GM19193 (cell line): ENCODE measurements at regions not wholly inside any gene's neighbourhood (a gene's known extent, or its start where the extent isn't known, plus 50 kb on each side); places are given as distances from the start of the nearest gene placed in this dataset.

Source experiments
- POLR2A ChIP-seq: IDR thresholded peaks from 4 replicates; pipeline ENCODE4 v1.6.1; 2011; ENCODE audit not compliant: insufficient read depth, insufficient read length; ENCODE audit errors: extremely low read depth

DNA sequence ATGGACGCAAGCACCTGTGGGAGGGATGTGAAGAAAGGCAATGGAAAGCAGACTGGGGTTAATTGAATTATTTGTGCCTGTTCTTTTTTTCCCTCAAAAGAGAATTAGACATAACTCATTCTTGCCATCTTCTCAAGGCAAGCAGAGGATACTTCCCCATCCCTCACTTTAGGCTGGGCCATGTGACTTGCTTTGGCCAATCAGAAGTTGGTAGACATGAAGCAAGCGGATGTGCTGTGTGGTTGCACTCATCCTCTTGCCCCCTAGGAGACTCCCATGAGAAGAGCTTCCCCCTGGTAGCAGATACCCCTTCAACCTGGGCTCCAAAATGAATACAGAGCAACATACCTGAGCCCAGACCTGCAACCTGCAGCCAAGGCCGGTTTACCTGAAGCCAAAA, 124.4 kb upstream of the ZC3H12C start:
- no peak for TF ChIP-seq POLR2A

DNA sequence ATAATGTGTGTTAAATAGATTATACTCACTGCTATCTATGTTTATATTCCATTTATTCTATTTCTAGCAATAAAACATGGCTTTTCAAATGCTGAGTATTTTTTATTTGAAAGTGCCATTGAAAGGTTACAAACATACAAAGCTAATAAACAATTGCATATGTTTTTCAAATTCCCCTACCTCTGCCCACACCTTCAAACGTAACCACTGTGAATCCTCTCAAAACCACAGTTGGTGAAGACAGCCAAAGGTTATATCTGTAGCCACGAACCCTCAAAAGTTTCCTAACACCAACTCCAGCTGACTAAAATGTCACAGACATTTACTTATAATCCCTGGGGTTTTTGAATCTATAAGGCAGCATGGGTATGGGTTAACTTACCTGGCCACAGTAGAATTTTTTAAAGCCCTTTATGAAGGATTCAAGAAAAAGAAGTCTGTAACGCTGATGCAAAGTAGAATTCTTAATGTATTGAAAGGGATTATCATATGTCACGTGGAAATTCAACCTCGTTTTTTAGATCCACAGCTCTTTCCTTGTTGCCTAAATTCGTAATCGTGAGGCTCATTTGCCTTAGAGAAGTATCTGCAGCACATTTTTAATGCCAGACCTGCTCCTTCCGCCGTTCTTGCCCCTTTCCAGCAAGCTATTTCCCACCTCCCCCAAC, 122.5 kb upstream of the ZC3H12C start:
- peak; percentile 34 for TF ChIP-seq POLR2A

DNA sequence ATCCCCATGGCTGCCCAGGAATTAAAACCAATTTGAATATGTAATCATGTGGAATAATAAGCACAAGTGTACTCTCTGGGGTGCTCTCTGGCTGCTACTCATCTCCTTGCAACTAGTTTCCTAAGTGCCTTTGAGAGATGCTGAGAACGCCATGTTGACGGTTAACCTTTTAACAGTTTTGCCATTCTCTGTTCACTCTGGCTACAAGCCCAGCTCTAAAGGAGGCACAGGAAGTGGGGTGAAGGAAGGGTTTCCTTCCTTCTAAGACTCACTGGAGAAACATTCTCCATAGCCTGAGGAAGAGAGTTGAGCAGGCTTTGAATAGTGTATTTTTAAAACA, 122.0 kb upstream of the ZC3H12C start:
- no peak for TF ChIP-seq POLR2A

DNA sequence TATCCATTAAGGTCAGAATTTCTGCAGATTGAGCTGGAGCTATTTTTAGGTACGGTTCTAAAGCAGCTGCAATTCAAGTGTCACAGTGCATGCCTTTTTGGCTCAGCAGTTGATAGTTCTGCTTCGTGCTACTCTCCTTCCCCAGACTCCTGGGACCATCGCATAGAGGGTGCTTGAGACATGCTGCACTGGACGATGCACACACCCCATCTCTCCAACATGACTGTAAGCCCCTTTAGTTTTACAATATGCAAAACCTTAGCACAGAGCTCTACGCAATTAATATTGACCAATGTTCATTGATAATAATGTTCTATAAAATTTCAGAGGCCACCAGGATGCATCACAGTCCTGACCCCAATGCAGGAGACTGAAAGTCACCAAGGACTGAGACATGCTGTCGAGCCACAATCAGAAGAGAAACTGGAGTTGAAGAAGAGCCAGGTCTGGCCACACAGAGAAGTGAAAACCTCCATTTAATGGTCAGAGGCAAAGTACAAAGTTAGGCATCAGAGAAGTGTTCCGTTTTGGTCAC, 120.9 kb upstream of the ZC3H12C start:
- TF ChIP-seq POLR2A: peak; percentile 49

DNA sequence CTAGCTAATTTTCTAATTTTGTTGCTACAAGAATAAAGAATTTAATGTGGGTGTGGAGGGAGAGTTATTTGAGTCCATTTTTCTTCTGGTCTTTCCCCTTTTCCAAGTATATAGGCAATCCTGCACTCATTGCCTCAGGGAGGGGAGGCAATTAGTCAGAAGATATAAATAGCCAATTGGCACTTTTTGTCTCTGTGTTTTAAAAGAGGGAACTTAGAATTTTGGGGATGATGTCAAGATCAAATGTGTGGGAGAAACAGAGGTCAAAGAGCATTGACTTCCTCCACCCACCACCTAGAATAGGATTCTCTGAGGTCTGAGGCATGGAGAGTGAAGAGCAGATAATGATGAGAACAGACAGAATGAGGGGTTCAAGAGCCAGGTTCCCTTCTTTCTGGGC, 120.3 kb upstream of the ZC3H12C start:
- no peak for TF ChIP-seq POLR2A

DNA sequence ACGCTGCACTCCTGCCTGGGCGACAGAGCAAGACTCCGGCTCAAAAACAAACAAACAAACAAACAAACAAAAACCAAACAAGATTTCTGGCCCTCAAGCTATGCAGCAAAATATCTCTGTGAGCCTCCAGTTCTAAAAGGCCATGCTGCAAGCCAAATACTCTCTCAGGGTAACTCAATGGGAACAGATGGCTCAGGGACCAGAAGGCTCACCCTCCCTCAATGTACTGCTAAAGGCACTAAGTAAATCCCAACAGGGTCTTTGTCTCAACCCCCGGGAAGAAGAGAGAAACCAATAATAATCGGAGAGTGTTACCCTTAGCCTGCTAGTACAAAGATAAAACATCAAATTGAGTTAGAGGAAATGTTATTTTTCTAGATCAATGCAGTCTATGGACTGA, 119.7 kb upstream of the ZC3H12C start:
- TF ChIP-seq POLR2A: no peak

DNA sequence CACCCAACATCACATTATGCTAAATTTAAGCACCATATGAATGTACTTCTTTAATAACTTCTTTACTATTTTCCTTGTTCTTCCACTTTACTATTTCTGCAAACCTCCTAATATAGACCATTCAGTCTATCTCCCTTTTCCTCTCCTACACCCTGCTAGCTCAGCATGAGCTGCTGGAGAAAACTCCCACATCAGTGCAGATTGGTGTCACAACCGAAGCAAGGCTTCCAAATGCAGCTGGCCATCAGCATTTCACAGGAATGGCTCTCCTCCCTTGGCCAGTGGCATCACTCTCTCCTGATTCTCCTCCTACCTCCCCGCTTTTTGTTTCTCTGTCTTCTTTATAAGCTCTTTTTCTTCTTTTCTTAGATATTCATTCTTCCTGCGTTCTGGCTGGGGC, 118.7 kb upstream of the ZC3H12C start:
- no peak for TF ChIP-seq POLR2A

DNA sequence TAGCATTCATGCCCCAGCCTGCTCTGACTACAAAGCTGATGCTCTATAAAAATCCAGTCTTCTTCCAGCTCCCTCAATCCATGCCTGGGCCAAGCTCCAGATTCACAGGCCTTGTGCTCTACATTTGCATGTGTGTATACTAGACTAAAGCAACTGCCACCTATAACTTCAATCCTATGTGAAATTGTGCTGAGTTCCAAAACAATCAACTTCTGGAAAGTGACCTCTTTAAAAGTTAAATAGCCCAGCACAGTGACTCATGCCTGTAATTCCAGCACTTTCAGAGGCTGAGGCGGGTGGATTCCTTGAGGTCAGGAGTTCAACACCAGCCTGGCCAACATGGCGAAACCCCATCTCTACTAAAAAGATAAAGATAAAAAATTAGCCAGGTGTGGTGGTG, 114.3 kb upstream of the ZC3H12C start:
- no peak for TF ChIP-seq POLR2A

DNA sequence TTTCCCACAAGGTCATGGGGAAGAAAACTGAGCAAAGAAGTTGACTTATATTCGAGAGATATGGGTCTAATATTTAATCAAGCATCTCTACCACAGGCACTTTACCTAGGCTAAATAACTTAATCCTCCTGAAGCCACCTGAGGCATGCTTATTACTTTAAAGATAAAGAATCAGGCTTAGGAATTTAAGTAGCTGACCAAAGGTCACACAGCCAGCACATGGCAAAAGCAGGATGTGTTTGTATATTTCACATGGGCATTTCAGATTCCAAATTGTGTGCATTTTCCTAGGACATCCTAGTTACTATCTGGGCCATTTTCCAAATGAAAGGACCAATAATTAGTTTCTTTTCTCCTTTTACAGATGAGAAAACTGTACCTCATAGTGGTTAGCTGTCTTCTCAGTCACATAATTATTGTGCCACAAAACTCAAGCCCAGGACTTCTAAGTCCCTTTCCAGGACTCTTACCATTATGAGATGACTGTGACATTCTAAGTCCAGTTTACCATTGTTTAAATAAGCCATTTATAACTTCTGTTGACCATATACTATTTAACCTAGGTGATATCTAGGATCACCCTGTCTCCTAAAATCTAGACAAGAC, 112.1 kb upstream of the ZC3H12C start:
- TF ChIP-seq POLR2A: no peak

DNA sequence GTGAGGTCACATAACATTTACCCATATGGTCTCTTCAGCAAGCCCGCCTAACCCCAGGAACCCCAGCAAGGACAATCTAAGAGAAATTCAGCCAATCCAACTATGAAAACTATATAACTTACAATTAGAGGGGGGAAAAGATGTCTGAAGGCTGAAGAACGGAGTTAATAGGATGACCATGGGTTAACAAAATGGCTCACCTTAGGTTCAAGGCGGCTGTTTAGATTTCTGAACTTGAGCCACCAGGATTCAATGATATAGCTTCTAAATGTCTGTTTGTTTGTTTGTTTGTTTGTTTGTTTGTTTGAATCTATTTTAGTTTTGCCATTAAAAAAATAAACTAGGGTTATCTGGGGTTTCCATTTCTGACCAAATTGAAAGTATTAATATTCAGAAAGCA, 109.8 kb upstream of the ZC3H12C start:
- TF ChIP-seq POLR2A: no peak

DNA sequence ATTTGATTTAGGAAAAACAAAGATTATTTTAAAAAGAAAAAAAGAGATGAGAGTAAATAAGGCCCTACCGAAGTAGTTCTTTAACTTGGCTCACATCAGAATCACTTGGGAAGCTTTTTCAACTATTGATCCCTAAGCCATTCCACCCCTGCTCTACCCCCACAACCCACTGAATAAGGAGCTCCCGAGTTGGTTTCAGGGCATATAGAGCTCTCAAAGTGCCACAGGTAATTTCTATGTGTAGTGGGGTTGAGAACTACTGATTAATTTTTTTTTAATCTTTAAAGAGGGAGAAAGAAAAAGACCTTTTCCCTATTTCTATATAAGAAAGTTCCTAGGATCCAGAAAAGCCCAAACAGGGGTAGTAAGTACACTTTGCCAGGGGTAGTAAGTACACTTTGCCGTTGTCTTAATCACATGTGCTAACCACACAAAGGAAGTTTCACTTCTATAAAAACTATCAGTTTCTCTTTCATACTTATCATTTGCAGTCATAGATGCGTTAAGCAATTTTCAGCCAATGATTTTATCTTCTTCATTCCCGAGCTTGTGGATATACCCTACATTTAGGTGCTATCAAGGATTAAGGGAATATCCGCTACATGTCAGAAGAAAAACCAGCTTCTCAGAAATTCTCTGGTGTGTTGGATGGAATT, 108.4 kb upstream of the ZC3H12C start:
- no peak for TF ChIP-seq POLR2A

DNA sequence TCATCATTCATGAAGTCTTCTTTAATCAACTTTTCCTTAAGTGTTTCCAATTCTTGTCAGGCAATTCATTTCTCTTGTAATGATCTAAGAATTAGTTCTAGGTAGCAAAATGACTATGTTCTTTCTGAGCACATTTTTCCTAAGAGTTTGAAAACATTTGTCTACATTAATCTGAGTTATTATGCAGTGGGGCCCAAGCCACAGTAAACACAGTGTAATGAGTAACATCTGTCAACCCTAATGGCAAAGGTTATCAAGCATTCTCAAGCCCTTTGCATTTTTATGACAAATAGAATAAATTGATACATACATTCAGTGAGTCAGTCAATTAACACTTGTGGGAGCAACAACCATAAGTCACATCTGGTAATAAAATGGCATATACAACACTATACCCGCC, 106.7 kb upstream of the ZC3H12C start:
- no peak for TF ChIP-seq POLR2A

DNA sequence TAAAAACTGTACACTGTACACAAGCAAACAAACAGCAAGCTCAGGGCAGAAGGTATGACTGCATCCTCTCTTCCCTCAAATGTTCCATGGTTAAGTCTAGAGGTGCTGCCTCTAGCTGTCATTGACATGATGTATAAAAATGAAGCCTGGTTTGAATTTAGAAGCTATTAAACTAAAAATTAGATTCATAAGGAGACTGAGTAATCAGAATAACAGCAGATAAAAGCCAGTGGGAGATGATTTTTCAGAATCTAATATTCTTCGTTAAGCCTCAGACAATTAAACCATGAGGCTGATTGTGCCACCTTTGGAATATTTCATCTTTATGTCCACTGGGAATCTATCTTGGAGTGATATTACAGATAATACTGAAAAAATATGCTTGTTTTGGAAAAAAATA, 101.4 kb upstream of the ZC3H12C start:
- TF ChIP-seq POLR2A: no peak

DNA sequence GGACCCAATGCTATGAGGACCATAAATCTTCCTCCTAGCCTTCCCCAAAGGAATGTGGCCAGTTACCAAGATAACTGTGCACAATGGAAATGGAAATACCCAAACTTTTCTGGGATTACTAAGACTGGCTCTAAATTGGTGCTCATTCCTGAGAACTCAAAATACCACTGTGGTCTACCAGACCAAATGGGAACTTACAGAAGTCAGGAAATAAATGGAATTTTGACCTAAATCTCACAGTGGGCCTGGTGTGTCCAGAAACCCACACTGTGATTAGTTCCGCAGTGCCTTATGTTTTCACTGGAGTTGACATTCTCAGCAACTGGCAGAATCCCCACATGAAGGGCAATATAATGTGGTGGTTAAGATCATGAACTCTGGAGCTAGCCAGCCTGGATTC, 99.4 kb upstream of the ZC3H12C start:
- TF ChIP-seq POLR2A: no peak

DNA sequence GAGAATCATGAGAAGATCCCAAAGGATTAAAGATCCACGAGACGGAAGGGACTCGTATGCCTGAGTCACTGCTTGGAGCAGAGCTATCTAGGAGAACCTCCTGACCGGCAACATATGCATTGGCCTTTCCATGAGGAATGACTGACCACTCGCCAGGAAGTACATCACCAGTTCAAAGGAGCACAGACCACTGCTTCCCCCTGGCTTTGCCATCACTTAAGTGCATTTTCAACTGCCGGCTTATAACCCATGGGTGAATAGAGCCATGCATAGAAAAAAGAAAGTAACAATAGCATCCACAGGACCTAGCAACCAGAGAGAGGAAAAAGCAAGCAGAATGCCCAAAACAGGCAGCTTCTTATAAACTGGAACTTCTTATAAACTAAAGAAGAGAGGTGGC, 98.3 kb upstream of the ZC3H12C start:
- no peak for TF ChIP-seq POLR2A

DNA sequence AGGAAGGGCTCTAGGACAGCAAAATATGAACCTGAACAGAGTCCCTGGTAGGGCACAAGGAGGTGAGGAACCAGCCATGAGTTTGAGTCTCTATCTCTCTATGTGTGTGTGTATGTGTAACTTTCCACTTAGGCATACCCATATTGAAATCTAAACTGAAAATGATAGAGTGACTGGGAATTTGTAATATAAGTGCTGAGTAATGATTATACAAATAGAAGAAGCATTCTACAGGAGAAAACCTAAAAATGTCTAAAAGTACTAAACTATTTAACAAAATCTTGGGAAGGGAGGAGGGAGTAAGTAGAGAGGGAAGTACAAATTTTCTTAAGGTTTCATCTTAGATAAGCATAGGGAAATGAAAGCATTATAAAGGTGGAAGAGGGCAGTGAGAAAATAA, 97.1 kb upstream of the ZC3H12C start:
- TF ChIP-seq POLR2A: no peak
